ENCODE measurements at regions not wholly inside any gene's neighbourhood (a gene's known extent, or its start where the extent isn't known, plus 50 kb on each side); places are given as distances from the start of the nearest gene placed in this dataset.

GRCh38 chr1:29380532-29380931 lies 144.2 kb downstream of the PTPRU start:
- no peak for DNase-seq

DNA sequence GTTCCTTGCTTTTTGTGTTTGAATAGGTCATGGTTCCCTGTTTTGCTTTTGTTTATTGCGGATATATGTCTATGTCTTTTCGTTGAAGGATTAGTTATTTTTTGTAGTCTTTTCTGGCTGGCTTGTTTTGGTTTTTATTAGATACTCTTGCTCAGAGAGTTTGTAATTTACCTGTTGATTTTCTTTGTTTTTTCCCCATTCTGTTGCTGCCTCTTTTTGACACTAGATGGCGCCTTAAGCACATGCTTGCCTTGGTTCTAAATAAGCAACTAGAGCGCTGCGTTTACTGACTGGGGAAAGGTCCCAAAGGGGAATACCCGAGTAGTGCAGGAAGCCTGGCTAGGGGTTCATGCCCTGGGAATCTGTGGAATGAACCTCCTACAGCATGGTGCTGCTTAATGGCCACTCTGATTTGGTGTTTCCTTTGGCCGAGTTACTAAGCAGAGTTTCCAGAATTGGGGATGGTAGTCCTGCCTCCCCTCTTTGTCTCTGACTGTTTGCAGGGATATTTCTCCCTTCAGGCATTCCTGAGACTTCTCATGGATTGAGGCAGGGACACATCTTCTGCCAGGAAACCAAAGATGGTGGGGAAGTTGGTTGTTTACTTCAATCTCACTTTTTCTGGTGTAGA lies 143.2 kb downstream of the PTPRU start:
- no peak for DNase-seq
